CD4-positive, alpha-beta T cell treated with Interleukin-2 at 100 ng/mL for 4 hours (primary cell): ENCODE measurements at regions not wholly inside any gene's neighbourhood (a gene's known extent, or its start where the extent isn't known, plus 50 kb on each side); places are given as distances from the start of the nearest gene placed in this dataset.

ENCODE experiments used
- DNase-seq: peaks from one replicate; pipeline ENCODE4 v3.0.0-alpha.2; 2020; ENCODE audit warnings: low spot score

- no peak for DNase-seq
Measured at GRCh38 chr2:18829976-18830375, 240.6 kb upstream of the NT5C1B start.

DNA sequence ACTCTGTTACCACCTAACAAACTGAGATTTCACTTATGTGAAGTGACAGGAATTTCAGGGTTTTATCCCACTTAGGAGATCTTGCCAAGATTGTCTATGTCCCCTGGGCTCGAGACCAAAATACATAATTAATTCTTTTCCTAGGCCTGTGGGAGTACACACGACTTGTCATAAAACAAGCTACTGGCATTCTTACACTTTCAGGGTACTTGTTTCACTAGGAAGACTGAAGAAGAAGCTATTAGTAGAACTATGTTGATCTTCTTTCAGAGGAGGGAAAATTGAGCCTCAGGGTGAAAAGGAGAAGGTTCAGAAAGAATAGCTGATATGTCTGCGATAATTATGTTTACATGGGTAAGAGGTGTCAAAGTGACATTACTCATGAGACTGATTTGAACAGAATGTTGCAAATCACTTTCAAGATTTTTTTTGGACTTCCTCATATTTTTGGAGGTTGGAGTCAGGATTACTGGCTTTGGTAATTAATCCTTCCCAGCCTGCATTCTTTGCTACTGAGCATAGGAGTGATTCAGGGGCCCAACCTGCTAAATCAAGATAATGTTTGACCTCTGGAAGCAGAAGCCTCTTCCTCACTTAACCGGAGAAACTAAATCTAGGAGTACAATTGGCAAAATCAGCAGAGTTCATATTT lies 240.0 kb upstream of the NT5C1B start:
- no peak for DNase-seq

DNA sequence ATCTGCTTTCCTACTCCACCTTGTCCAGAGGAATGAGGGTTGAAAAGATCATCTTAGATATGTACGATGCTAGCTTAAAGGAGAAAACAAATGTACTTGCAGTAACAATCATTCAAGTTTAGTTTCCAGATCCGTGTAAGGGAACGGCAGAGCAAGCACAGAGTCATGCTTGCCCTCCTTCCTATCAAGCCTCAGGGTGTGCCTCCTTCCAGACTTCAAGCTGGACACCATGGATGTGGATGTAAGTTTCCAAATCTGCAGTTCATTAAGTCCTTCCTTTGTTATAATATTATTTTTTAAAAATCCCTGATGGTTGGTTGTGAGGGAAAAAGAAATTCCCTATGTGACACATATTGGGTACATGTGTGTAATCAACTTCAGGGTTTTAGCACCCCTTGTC lies 238.9 kb upstream of the NT5C1B start:
- no peak for DNase-seq

DNA sequence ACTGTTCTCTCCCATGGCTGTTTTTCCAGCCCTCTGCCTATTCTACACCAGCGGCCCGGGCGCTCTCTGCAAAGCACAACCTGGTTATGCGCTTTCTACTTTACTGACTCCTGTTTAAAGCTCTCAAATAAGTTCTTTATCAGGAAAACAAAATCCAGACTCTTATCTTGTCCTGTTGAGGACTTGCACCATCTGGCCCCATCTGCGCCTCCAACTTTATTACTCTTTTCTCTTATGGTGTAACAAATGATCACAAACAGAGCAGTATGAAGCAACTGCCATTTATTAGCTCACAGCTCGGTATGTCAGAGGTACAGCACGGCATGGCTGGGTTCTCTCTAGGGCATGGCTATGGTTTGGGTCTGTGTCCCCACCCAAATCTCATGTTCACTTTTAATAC lies 236.5 kb upstream of the NT5C1B start:
- no peak for DNase-seq

GRCh38 chr2:18824915-18825314 lies 235.5 kb upstream of the NT5C1B start:
- no peak for DNase-seq

DNA sequence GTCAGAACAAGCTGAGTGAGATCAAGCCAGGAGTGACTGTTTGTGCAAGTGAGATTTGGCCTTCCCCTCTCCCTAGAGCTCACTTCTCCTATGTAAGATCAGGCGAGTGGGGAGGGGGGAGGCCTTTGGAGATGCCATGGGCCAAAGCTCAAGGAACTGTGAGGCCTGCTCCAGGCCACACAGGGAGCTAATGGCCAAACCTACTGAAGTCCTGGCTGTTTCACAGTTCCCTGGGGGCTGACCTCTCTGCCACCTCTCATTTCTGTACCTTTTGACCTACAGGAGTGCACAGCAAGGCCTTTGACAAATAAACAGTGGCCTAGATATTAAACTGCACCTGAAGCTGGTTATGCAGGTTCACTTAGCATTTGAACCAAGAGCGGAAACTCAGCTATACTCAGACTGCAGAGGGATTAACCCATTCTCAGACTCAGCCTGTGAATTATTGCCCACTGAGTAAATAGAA lies 235.0 kb upstream of the NT5C1B start:
- no peak for DNase-seq

GRCh38 chr2:18821431-18821830 lies 232.1 kb upstream of the NT5C1B start:
- DNase-seq, result no peak

- no peak for DNase-seq
Measured at GRCh38 chr2:18820966-18821365, 231.6 kb upstream of the NT5C1B start.

- DNase-seq, result no peak
Measured at GRCh38 chr2:18819566-18819965, 230.2 kb upstream of the NT5C1B start.

DNA sequence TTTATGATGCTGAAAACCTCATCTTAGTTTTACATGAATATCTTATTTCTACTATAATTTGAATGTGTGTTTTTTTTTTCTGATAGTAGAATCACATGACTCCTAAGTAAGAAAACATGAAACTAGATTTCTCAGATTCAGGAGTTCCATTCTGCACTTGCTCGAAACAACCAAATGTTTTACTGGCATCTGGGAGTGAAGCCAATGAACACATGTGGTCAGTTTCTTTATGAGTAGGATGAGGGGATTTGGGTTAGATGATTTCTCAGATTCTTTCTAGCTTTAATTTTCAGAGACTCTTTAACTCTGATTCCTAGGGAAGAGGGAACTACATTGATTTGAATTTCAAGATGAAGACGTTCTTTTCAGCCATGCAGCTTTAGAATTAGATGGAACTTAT lies 225.0 kb upstream of the NT5C1B start:
- no peak for DNase-seq

DNA sequence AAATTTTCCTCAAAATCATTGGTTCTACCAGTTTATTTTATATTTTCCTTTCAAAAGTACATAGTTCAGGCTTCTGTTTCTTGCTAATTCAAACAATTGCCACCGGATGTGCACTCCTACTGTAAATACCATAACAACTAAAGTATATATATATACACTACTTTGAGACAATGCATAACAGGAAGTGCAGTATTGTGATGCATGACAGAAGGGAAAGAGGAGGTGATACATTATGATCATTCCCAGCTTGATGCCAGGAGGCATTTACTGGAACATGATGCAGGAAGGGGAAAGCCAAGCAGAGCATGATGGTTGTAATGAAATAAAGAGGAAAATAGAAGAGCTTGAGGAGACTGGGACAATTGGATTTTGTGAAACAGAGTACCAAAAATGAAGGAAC lies 215.2 kb upstream of the NT5C1B start:
- no peak for DNase-seq

- no peak for DNase-seq
Measured at GRCh38 chr2:18803141-18803939, 214.0 kb upstream of the NT5C1B start.

GRCh38 chr2:18800240-18800971 lies 211.0 kb upstream of the NT5C1B start:
- DNase-seq, result no peak

GRCh38 chr2:18799397-18799796 lies 210.0 kb upstream of the NT5C1B start:
- DNase-seq, result no peak

DNA sequence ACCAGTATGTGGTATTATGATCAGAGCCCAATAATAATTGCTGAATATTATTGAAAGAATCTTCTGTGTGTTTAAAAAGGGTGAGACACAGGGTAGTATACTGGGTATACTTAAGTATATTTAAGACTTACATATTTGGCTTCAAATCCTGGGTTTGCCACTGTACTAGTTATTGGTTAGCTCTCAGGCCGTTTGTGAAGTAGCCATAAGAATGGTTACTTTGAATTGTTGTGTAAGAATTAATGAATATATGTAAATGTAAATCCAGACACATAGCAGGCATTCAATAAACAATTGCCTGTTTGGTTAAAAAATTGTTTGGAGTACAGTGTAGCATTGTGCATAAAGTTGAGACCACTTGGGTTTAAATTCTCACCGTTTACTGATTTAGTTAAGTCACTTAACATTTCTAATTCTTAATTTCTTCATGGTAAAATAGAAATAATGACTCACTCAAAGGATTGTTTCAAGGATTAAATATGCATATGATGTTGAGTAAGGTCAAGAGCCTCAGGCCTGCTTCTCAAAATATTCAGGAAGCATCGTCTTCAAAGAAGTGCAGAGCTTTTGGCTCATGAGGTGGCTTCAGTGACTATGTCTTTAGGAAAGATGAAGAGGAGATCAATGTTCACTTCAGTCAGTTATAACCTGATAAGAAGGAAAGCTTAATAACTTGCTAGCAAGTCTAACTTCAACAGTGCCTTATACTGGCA lies 207.9 kb upstream of the NT5C1B start:
- DNase-seq, result no peak

DNA sequence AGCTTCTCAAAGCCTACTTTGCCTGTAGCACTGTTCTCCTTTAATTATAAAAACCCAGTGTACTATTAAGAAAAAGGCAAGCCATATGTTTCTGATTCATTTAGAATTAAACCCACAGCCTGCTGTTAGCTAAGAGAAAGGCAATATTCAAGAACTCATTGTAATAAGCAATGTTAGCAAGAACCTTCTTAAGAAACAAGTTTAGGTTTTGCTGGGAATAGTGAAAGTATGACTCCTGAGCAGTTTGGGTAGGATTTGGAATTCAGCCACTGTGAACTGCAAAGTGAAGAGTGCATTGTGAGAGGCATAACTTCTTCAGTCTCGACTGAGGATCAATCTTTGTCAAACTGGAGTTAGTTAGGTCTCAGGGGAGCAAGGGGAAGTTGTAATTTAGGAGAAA lies 206.5 kb upstream of the NT5C1B start:
- DNase-seq, result no peak

- no peak for DNase-seq
Measured at GRCh38 chr2:18792684-18793083, 203.3 kb upstream of the NT5C1B start.

- no peak for DNase-seq
Measured at GRCh38 chr2:18792226-18792629, 202.9 kb upstream of the NT5C1B start.

GRCh38 chr2:18791172-18791797 lies 201.9 kb upstream of the NT5C1B start:
- DNase-seq, result no peak

DNA sequence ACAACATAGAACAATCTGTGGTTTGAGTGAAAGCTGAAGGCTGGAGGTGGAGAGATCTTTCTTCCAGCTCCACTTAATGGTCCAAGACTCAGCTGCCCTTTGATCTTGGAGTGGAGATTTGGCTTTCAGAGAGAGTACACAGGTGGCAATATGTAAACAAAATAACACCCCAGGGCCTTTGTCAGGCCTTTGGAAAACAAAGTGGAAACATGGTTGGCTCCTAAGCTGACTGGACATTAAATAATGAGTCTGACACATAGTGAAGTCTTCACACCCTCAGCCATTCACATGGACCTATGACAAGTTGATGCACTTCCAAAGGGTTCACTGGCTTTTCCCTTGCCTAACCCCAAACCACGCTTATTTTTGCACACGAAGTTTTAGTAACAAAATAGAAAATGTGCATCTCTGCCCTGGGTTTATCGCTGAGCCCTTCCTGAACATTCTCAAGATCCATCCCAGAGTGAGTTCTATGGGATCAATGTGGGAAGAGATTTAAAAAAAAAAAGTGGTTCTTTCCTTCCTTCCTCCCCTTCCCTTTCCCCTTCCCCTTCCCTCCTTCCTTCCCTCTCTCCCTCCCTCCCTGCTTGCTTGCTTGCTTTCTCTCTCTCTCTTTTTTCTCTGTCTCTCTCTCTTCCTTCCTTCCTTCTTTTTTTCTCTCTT lies 201.3 kb upstream of the NT5C1B start:
- DNase-seq, result no peak

- no peak for DNase-seq
Measured at GRCh38 chr2:18788592-18788991, 199.2 kb upstream of the NT5C1B start.
